Activated CD4-positive, alpha-beta T cell treated with anti-CD3 and anti-CD28 coated beads, Interleukin-2, amount 50 U/mL, for 48 hours (primary cell): ENCODE measurements at regions not wholly inside any gene's neighbourhood (a gene's known extent, or its start where the extent isn't known, plus 50 kb on each side); places are given as distances from the start of the nearest gene placed in this dataset.

Source experiments
- DNase-seq, 2 experiments: peaks; one replicate each; pipeline ENCODE4 v3.0.0-alpha.2; 2020

DNA sequence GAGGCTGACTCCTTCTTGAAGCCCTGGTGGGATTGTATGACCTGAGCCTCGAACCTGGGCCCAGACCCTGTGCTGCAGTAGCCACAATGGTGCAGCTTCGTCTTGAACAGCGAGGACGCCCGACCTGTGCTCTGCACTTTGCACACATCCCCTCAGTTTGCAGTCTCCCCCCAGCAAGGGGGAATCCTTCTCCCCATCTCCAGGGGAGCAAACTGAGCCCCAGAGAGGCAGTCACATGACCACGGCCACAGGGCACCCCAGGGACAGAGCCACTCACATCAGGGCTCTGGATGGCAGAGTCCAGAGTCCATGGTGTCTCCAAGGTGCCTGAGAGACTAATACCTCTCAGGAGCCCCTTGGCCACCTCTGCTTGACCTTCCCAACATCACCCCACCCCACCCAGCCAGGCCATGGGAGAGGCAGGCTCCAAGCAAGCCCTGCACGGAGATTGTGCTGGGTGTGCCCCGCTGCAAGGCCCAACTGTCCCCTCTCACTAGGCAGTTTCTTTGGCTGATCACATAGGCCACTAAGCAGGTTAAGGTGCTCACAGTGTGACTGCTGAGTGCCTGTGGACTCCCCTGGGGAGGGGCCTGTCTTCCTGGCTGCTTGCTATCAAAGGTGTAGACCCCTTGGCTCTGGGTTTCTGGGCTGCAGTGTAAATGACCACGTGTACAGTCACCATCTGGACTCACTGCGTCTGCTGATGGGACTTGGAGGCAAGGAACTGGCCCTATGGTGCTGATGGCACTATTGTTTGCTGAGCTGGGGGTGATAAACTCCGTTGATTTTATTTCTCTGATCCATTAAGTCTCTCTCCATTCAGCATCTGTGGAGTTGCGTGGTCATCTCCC, 398.1 kb downstream of the MATN1 start:
- DNase-seq, result no peak

DNA sequence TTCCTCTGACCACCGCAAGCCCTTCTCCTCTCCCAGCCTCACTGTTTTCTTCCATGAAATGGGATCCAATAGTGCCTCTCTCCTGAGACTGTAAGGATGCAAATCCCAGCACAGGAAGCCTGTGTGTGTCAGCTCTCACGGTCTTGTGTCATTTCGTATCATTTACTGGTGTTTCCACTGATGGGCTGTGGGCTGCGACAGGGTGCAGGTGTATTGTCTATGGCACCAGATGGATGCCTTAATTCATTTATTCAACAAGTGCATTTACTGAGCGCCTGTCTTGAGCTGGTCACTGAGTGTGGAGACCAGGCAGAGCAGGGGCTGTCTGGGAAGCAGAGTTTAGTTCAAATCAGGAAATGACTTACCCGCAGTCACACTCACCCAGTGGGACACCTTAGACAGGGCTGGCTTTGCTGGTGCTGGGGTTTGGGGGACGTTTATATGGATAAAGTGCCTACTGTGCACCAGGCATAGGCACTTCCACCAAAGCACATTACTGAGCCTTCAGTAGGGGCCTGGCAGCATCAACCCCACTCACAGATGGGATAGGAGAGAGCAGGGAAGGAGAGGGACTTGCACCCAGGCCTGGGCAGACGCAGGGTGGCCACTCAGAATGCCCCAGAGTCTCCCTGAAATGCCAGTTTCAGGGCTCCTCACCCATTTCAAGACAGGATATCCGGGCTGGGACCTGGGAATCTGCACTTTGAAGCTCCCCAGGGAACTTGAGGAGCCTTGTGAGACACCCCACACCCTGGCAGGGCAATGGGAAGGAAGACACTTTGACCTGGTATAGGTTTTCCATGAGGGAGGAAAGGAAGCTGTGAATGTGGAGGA, 398.9 kb downstream of the MATN1 start:
- no peak for DNase-seq

- DNase-seq, result no peak
These were observed 399.5 kb downstream of the MATN1 start for GRCh38 chr1:30323841-30324240.

DNA sequence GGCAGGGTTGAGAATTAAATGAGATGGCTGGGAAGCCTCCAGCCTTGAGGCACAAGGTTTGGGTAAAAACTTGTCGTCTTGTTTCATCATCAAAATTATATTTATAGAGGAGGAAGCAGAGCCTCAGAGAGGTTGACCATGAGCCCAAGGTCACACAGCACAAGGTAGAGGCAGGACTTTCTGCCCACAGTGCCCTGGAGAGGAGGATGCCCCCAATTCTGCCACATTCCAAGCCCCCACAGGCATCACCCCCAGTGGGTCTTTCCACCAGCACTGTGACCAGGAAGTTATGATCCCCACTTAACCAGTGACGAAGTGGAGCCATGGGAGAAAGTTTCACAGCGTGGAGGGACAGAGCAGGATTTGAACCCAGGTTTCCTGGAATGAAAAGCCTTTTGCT, 400.0 kb downstream of the MATN1 start:
- no peak for DNase-seq

- DNase-seq, result no peak
These were observed 400.5 kb downstream of the MATN1 start for GRCh38 chr1:30322859-30323257.

GRCh38 chr1:30321996-30322858, 401.2 kb downstream of the MATN1 start:
- DNase-seq, result no peak

DNA sequence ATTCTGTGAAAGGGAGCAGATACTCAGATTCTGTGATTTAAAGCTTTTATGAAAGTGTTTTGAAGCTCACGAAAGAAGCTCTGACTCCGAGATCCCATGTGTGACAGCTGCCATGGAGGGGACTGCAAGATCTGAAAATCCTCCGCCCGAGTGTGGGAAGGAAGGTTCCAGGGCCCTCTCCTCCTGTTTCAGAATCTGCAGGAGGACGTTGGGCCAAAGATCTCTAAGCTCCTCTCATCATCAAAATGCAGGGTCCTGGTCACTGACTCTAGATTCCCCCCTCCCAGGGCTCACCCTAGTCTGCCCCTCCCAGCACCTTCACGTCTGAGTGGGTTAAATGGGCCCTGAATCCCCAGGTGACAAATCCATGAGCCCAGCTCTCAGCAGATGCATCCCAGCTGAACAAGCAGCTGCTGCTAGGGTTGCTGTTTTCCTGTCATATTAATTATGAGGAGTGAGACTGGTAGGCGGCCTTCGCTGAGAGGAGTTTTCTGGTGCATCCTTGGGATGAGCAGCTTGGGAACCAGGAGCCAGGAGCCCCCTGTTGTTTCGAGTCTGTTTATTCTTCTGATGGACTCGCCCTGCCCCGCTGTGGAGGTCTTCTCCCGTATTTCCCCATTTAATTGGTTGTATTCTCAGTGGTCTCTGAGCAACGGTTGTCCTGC, 402.0 kb downstream of the MATN1 start:
- DNase-seq, result no peak

- no peak for DNase-seq
These were observed 402.8 kb downstream of the MATN1 start for GRCh38 chr1:30320581-30320890.

- DNase-seq, result no peak
These were observed 403.4 kb downstream of the MATN1 start for GRCh38 chr1:30319765-30320580.

- DNase-seq, result no peak
These were observed 404.3 kb downstream of the MATN1 start for GRCh38 chr1:30318864-30319718.

DNA sequence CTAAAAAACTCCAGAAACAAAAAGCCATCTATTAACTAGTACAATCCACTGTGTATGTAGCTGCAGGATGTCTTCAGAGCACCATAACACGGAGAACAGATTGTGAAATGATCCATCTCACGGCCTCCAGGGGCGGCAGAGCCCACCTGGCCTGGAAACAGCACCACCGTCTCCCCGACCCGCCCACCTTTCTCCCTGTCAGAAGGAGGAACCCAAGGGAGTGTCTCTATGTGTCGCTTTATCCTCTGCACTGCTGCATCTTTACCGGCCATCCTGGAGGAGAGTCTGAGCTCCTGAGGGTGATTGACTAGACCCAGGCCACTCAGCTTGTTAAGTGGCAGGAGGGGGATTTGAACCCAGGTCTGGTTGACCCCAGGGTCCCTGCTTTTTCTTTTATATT, 405.0 kb downstream of the MATN1 start:
- no peak for DNase-seq

GRCh38 chr1:30317921-30318320, 405.5 kb downstream of the MATN1 start:
- DNase-seq, result no peak

- DNase-seq, result no peak
These were observed 407.3 kb downstream of the MATN1 start for GRCh38 chr1:30316056-30316455.

- DNase-seq, result no peak
These were observed 408.0 kb downstream of the MATN1 start for GRCh38 chr1:30315185-30315960.

DNA sequence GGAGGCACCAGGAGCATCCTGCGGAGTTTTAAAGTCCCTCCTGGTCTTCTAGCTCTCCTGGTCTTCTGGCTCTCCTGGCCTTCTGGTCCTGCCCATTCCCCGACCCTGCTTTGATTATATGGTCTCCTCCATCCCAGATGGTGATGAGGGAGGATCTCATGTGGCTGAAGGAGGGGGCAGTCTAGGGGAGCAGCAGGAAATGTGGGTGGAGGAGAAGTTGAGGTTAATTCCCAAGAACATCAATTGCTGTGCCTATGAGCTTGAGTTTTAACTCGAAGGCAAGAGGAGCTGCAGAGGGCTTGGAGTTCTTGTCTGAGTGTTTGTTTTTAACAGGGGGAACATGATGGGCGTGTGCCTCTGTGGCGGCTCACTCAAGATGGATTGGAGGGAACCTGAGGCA, 408.8 kb downstream of the MATN1 start:
- no peak for DNase-seq

DNA sequence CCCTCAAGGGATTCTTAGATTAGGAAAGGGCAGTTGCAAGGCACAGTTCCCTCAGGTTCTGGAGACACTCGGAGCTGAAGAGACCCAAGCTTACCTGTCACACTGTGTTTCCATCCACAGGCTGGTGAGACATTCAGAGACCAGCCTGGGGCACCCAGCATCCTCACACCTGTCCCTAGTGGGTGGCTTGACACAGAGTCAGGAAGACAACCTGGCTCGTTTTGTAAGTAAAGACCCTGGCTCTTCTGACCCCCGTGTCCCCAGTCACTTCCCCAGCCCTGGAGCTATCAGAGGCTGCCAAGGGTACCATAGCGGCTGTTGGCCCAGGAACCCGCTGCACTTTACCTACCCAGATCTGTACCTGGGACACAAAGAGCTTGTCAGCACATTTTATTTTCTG, 409.8 kb downstream of the MATN1 start:
- DNase-seq, result no peak

- no peak for DNase-seq
These were observed 410.2 kb downstream of the MATN1 start for GRCh38 chr1:30313176-30313575.

DNA sequence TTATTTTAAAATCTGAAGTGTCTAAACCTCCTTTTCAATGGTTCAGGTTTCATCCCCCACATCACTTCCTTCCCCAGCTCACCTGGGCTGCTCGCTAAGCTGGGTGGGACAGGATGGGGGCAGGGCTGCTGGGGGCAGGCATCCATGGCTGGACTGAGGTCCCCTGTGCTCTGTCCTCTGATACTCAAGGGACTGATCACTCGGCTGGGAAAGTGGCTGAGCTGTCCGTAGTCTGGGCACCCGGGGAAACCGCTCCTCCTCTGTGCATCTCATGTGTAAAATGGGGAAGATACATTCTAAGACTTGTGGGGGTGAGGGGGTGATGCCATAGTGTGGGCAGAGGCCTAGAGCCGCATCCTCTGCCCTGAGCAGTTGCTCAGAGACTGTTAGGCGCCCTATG, 411.2 kb downstream of the MATN1 start:
- no peak for DNase-seq

GRCh38 chr1:30311749-30312148, 411.6 kb downstream of the MATN1 start:
- DNase-seq, result no peak
